Transverse colon (tissue), 3 donors: ENCODE measurements at regions not wholly inside any gene's neighbourhood (a gene's known extent, or its start where the extent isn't known, plus 50 kb on each side); places are given as distances from the start of the nearest gene placed in this dataset.

Experiments
- CTCF ChIP-seq, 5 experiments: fragments of 200-600 bp in 3 of 5; fragments of 450-650 bp in 2 of 5; sonication (generic) in 3 of 5; IDR thresholded peaks; 1 replicate in 2 of 5; 2 replicates in 3 of 5; pipeline ENCODE4 v1.5.1; 2016 to 2017; ENCODE audit warnings: antibody characterized with exemption in 5 of 5, inconsistent platforms in 3 of 5, mild to moderate bottlenecking in 2 of 5, moderate library complexity in 1 of 5
- EP300 ChIP-seq: sonication (generic); formaldehyde crosslinking; IDR thresholded peaks from one replicate; pipeline ENCODE4 v1.6.1; 2017; ENCODE audit warnings: antibody characterized with exemption, low read depth
- POLR2A ChIP-seq: fragments of 450-650 bp; IDR thresholded peaks from one replicate; pipeline ENCODE4 v1.6.1; 2016; ENCODE audit warnings: antibody characterized with exemption, mild to moderate bottlenecking, moderate library complexity

GRCh38 chr5:104084896-104085295 lies 522.3 kb upstream of the NUDT12 start:
- TF ChIP-seq CTCF (IDR thresholded peaks at IDR 0.05) (no peak), POLR2A (no peak), EP300 (no peak)
